ENCODE measurements at regions not wholly inside any gene's neighbourhood (a gene's known extent, or its start where the extent isn't known, plus 50 kb on each side); places are given as distances from the start of the nearest gene placed in this dataset.

- no peak for FAIRE-seq
Observed at GRCh38 chr10:130737186-130737585, 574.3 kb downstream of the TCERG1L start.

- FAIRE-seq: no peak
Observed at GRCh38 chr10:130737621-130738020, 573.9 kb downstream of the TCERG1L start.

GRCh38 chr10:130739016-130739756, 572.3 kb downstream of the TCERG1L start:
- FAIRE-seq: no peak

- FAIRE-seq: no peak
Observed at GRCh38 chr10:130739757-130740145, 571.8 kb downstream of the TCERG1L start.

- no peak for FAIRE-seq
Observed at GRCh38 chr10:130740166-130740565, 571.4 kb downstream of the TCERG1L start.

GRCh38 chr10:130740915-130741750, 570.4 kb downstream of the TCERG1L start:
- FAIRE-seq: no peak

- no peak for FAIRE-seq
Observed at GRCh38 chr10:130741901-130742855, 569.3 kb downstream of the TCERG1L start.

- FAIRE-seq: no peak
Observed at GRCh38 chr10:130742941-130743675, 568.4 kb downstream of the TCERG1L start.

- FAIRE-seq: no peak
Observed at GRCh38 chr10:130743751-130744271, 567.7 kb downstream of the TCERG1L start.

- FAIRE-seq: no peak
Observed at GRCh38 chr10:130744631-130745030, 566.9 kb downstream of the TCERG1L start.

- no peak for FAIRE-seq
Observed at GRCh38 chr10:130745251-130745650, 566.3 kb downstream of the TCERG1L start.

GRCh38 chr10:130745821-130746220, 565.7 kb downstream of the TCERG1L start:
- FAIRE-seq: no peak

- no peak for FAIRE-seq
Observed at GRCh38 chr10:130746311-130746710, 565.2 kb downstream of the TCERG1L start.

GRCh38 chr10:130747356-130747755, 564.2 kb downstream of the TCERG1L start:
- no peak for FAIRE-seq

GRCh38 chr10:130747946-130748345, 563.6 kb downstream of the TCERG1L start:
- FAIRE-seq: no peak

- FAIRE-seq: no peak
Observed at GRCh38 chr10:130748409-130749057, 563.0 kb downstream of the TCERG1L start.

GRCh38 chr10:130749911-130750310, 561.6 kb downstream of the TCERG1L start:
- no peak for FAIRE-seq

- no peak for FAIRE-seq
Observed at GRCh38 chr10:130750441-130750840, 561.1 kb downstream of the TCERG1L start.

- no peak for FAIRE-seq
Observed at GRCh38 chr10:130751106-130751840, 560.2 kb downstream of the TCERG1L start.

GRCh38 chr10:130751851-130752250, 559.7 kb downstream of the TCERG1L start:
- FAIRE-seq: no peak

GRCh38 chr10:130756651-130757050, 554.9 kb downstream of the TCERG1L start:
- FAIRE-seq: no peak

Measured in A204.1 (cell line).